A549 (cell line): ENCODE measurements at regions not wholly inside any gene's neighbourhood (a gene's known extent, or its start where the extent isn't known, plus 50 kb on each side); places are given as distances from the start of the nearest gene placed in this dataset.
A peak's percentile ranks its signal among the peaks of the same experiment; 100 is the strongest.

Experiments
- ATAC-seq, 2 experiments: fragments of 200-7000 bp in 1 of 2; fragments of >200 bp in 1 of 2; cut with Nextera tagmentation in 1 of 2; cut with Tn5 transposase in 1 of 2; 3 replicates each; pipeline versions ENCODE4 v1.8.0 to v1.9.1; 2018 to 2020; ENCODE audit warnings: mild to moderate bottlenecking in 1 of 2, moderate library complexity in 1 of 2
- CTCF ChIA-PET: fragments of 300-600 bp; sonication (Branson Sonifier 250); formaldehyde crosslinking; extraction: SDS; loops from one replicate; lab custom pipeline; 2021; ENCODE audit warnings: antibody characterized with exemption, inconsistent platforms; lab: Yijun Ruan, JAX
- POLR2A ChIA-PET: fragments of 350-600 bp; formaldehyde crosslinking; extraction: SDS; loops from one replicate; lab custom pipeline; 2021; ENCODE audit warnings: antibody characterized with exemption, inconsistent platforms; lab: Yijun Ruan, JAX
- DNase-seq, 2 experiments: peaks; one replicate each; pipeline versions ENCODE4 v3.0.0 to v3.0.0-alpha.2; 2011 to 2016; ENCODE audit warnings: low read depth in 1 of 2, low spot score in 1 of 2
- FAIRE-seq: peaks from 2 replicates; lab custom pipeline; 2011; peaks lifted over from hg19 to GRCh38; lab: Jason Lieb, UNC
- H3K27ac ChIP-seq, 2 experiments: fragments of >200 bp; sonication (Bioruptor Twin); formaldehyde crosslinking; 3 replicates each; pipeline ENCODE4 v1.5.1; 2016 to 2017
- H3K4me1 ChIP-seq: fragments of >200 bp; sonication (Bioruptor Twin); formaldehyde crosslinking; 3 replicates; pipeline ENCODE4 v1.6.1; 2016
- H3K4me2 ChIP-seq: fragments of >200 bp; sonication (Bioruptor Twin); formaldehyde crosslinking; 3 replicates; pipeline ENCODE4 v1.6.1; 2016
- H3K4me3 ChIP-seq: fragments of >200 bp; sonication (Bioruptor Twin); formaldehyde crosslinking; 3 replicates; pipeline ENCODE4 v1.5.1; 2016
- H3K9me3 ChIP-seq: fragments of >200 bp; sonication (Bioruptor Twin); formaldehyde crosslinking; 3 replicates; pipeline ENCODE4 v1.6.1; 2016
- BHLHE40 ChIP-seq: IDR thresholded peaks from 2 replicates; pipeline ENCODE4 v1.6.1; 2012; ENCODE audit warnings: low read depth, low read length, inconsistent platforms
- CBX8 ChIP-seq: fragments of 200-600 bp; sonication (generic); IDR thresholded peaks from 2 replicates; pipeline ENCODE4 v1.6.1; 2016
- EHMT2 ChIP-seq: fragments of 200-600 bp; sonication (generic); IDR thresholded peaks from 2 replicates; pipeline ENCODE4 v1.6.1; 2016; ENCODE audit warnings: antibody characterized with exemption, low read depth, mild to moderate bottlenecking, moderate library complexity
- FOSB ChIP-seq: fragments of 250-450 bp; sonication (Bioruptor Pico); IDR thresholded peaks from 2 replicates; pipeline ENCODE4 v1.5.0; 2020; ENCODE audit warnings: mild to moderate bottlenecking, moderate library complexity
- FOXS1 ChIP-seq: fragments of 250-450 bp; sonication (Bioruptor Pico); IDR thresholded peaks from 2 replicates; pipeline ENCODE4 v1.5.0; 2020; ENCODE audit warnings: mild to moderate bottlenecking, moderate library complexity
- GATA3 ChIP-seq: IDR thresholded peaks from 2 replicates; pipeline ENCODE4 v1.6.1; 2012; ENCODE audit warnings: borderline replicate concordance
- HDAC2 ChIP-seq: fragments of 200-600 bp; sonication (generic); IDR thresholded peaks from 2 replicates; pipeline ENCODE4 v1.6.1; 2016
- HOXB5 ChIP-seq: fragments of 250-450 bp; sonication (Bioruptor Pico); IDR thresholded peaks from 2 replicates; pipeline ENCODE4 v1.5.0; 2020; ENCODE audit warnings: mild to moderate bottlenecking, moderate library complexity
- JUNB ChIP-seq: fragments of >200 bp; sonication (Bioruptor Twin); formaldehyde crosslinking; IDR thresholded peaks from 2 replicates; pipeline ENCODE4 v1.6.1; 2016
- KDM1A ChIP-seq: fragments of 200-600 bp; sonication (generic); IDR thresholded peaks from 2 replicates; pipeline ENCODE4 v1.6.1; 2016; ENCODE audit warnings: low read depth, mild to moderate bottlenecking
- MAX ChIP-seq: IDR thresholded peaks from 2 replicates; pipeline ENCODE4 v1.6.1; 2012
- MAZ ChIP-seq: fragments of 150-350 bp; IDR thresholded peaks from 2 replicates; pipeline ENCODE4 v1.6.1; 2014; ENCODE audit warnings: antibody characterized with exemption, low read depth, low read length, borderline replicate concordance
- NFE2L2 ChIP-seq: fragments of 150-350 bp; conservative IDR thresholded peaks from 2 replicates; pipeline ENCODE4 v1.6.1; 2014; ENCODE audit warnings: low read length
- NPAS2 ChIP-seq: fragments of 250-450 bp; sonication (Bioruptor Pico); IDR thresholded peaks from 2 replicates; pipeline ENCODE4 v1.8.0; 2022; ENCODE audit warnings: mild to moderate bottlenecking, moderate library complexity, borderline replicate concordance
- NR3C1 ChIP-seq: fragments of >200 bp; sonication (Bioruptor Twin); formaldehyde crosslinking; IDR thresholded peaks from 3 replicates; pipeline ENCODE4 v1.6.1; 2017
- PHF8 ChIP-seq: fragments of 200-600 bp; sonication (generic); IDR thresholded peaks from 2 replicates; pipeline ENCODE4 v1.6.1; 2016; ENCODE audit warnings: low read depth, mild to moderate bottlenecking, antibody characterized with exemption, moderate library complexity, borderline replicate concordance
- POLR2A ChIP-seq: IDR thresholded peaks from 2 replicates; pipeline ENCODE4 v1.6.1; 2012; ENCODE audit warnings: mild to moderate bottlenecking, low read length
- POLR2AphosphoS2 ChIP-seq: conservative IDR thresholded peaks from 2 replicates; pipeline ENCODE4 v1.6.1; 2012; ENCODE audit warnings: low read length, improper control_type of control experiment, inconsistent platforms
- RFX5 ChIP-seq: fragments of 450-650 bp; IDR thresholded peaks from 2 replicates; pipeline ENCODE4 v1.7.1; 2014; ENCODE audit warnings: antibody characterized with exemption, mild to moderate bottlenecking, moderate library complexity
- TFCP2L1 ChIP-seq: fragments of 250-450 bp; sonication (Bioruptor Pico); IDR thresholded peaks from 2 replicates; pipeline ENCODE4 v1.5.0; 2021; ENCODE audit warnings: mild to moderate bottlenecking
- TP53 ChIP-seq: fragments of 250-450 bp; sonication (Bioruptor Pico); IDR thresholded peaks from 2 replicates; pipeline ENCODE4 v1.5.0; 2021; ENCODE audit warnings: mild to moderate bottlenecking, moderate library complexity
- ZSCAN20 ChIP-seq: fragments of 250-450 bp; sonication (Bioruptor Pico); IDR thresholded peaks from 2 replicates; pipeline ENCODE4 v1.8.0; 2022; ENCODE audit warnings: mild to moderate bottlenecking, moderate library complexity
- WGBS: methylation state at CpG from one replicate; pipeline ENCODE4 v1.1.6; 2017; ENCODE audit errors: missing lambda C conversion rate; 5-methylcytosine and 5-hydroxymethylcytosine counted together
- TF ChIP-seq, protein P1 (sequence below): fragments of 200-600 bp; sonication (generic); IDR thresholded peaks from 2 replicates; pipeline ENCODE4 v1.6.1; 2016; ENCODE audit warnings: antibody characterized with exemption, mild to moderate bottlenecking, moderate library complexity
- TF ChIP-seq, protein P2 (sequence below): fragments of 150-350 bp; IDR thresholded peaks from 2 replicates; pipeline ENCODE4 v1.6.1; 2014; ENCODE audit warnings: low read depth, mild to moderate bottlenecking, low read length
- TF ChIP-seq, protein P3 (sequence below): IDR thresholded peaks from 2 replicates; pipeline ENCODE4 v1.6.1; 2012; ENCODE audit warnings: low read depth, borderline replicate concordance
- TF ChIP-seq, protein P4 (sequence below): fragments of 250-450 bp; sonication (Bioruptor Pico); IDR thresholded peaks from 2 replicates; pipeline ENCODE4 v1.5.0; 2020; ENCODE audit warnings: low read depth, mild to moderate bottlenecking, moderate library complexity
- TF ChIP-seq, protein P5 (sequence below): fragments of >200 bp; sonication (Bioruptor Twin); formaldehyde crosslinking; IDR thresholded peaks from 3 replicates; pipeline ENCODE4 v1.5.1; 2016

DNA sequence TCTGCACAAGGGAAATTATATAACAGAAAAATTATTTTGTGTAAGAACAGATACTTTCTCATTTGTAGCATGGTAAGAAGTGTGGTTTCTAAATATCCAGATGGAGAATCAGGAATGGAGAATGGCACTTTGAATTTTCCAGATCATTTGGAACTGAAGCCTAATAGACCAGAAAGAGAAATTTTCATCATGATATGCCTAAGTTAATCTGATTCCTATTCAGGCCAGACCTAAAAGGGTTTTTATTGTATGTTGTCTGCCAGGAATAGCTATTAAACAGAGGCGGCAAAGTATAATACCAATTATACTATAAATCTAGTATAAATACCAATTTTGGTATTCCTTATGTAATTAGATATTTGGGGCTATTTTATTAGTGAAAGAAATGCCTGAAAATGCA, 382.7 kb upstream of the FAR2 start:
- TF ChIP-seq FOXS1: no peak
- no peak for TF ChIP-seq JUNB
- TF ChIP-seq, protein P1, sequence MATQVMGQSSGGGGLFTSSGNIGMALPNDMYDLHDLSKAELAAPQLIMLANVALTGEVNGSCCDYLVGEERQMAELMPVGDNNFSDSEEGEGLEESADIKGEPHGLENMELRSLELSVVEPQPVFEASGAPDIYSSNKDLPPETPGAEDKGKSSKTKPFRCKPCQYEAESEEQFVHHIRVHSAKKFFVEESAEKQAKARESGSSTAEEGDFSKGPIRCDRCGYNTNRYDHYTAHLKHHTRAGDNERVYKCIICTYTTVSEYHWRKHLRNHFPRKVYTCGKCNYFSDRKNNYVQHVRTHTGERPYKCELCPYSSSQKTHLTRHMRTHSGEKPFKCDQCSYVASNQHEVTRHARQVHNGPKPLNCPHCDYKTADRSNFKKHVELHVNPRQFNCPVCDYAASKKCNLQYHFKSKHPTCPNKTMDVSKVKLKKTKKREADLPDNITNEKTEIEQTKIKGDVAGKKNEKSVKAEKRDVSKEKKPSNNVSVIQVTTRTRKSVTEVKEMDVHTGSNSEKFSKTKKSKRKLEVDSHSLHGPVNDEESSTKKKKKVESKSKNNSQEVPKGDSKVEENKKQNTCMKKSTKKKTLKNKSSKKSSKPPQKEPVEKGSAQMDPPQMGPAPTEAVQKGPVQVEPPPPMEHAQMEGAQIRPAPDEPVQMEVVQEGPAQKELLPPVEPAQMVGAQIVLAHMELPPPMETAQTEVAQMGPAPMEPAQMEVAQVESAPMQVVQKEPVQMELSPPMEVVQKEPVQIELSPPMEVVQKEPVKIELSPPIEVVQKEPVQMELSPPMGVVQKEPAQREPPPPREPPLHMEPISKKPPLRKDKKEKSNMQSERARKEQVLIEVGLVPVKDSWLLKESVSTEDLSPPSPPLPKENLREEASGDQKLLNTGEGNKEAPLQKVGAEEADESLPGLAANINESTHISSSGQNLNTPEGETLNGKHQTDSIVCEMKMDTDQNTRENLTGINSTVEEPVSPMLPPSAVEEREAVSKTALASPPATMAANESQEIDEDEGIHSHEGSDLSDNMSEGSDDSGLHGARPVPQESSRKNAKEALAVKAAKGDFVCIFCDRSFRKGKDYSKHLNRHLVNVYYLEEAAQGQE: no peak
- TF ChIP-seq FOSB (CRISPR knock-in tag): no peak
- TF ChIP-seq, protein P2, sequence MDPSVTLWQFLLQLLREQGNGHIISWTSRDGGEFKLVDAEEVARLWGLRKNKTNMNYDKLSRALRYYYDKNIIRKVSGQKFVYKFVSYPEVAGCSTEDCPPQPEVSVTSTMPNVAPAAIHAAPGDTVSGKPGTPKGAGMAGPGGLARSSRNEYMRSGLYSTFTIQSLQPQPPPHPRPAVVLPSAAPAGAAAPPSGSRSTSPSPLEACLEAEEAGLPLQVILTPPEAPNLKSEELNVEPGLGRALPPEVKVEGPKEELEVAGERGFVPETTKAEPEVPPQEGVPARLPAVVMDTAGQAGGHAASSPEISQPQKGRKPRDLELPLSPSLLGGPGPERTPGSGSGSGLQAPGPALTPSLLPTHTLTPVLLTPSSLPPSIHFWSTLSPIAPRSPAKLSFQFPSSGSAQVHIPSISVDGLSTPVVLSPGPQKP: no peak
- whole genome bisulfite sequencing: 88% methylated on average over 1 of the region's 1 CpG
- FAIRE-seq (no peak), DNase-seq (no peak), ATAC-seq (no peak)
- Histone ChIP-seq H3K9me3 (no peaks in the 10 kb centered on the region), H3K4me3 (no peak overlapping the region), H3K4me2 (no peak overlapping the region), H3K27ac (no peak overlapping the region), H3K4me1 (no peaks in the 10 kb centered on the region)
- ChIA-PET POLR2A (no interaction called here), CTCF (interaction anchor here (0.6 kb wide), 1 partner anchor 39 kb away, joined by 3 read pairs; no protein-coding TSS in a partner anchor)

DNA sequence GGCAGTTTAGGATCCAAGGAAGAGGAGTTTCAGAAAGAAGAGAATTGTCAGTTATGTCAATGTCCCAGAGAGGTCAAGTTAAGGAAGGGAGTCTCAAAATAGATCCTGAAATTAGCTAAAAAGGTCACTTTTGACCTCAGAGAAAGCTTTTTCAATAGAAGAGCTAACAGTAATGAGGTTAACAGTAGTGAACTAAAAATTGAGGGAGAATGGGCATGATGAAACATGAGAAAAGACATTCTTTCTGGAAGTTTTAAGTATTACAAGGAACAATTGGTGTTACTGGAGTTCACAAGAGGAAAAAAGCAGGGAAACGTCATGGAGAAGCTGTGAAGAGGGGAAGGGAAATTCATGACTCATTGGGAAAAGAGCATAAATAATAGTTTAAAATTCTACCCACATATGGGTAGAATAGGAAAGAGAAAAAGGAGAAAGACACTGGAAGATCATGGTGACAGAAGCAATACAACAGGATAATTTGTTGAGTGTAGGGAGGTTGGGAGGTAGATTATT, 381.2 kb upstream of the FAR2 start:
- WGBS: 3% methylated on average over 1 of the region's 1 CpG
- Histone ChIP-seq H3K4me2 (no peak overlapping the region), H3K9me3 (no peaks in the 10 kb centered on the region), H3K27ac (no peak overlapping the region), H3K4me3 (no peak overlapping the region), H3K4me1 (no peaks in the 10 kb centered on the region)
- no peak for ATAC-seq
- no peak for FAIRE-seq
- ChIA-PET POLR2A (no interaction called here), CTCF (no interaction called here)
- no peak for DNase-seq
- TF ChIP-seq BHLHE40 (no peak), KDM1A (no peak), TFCP2L1 (CRISPR knock-in tag) (no peak), MAZ (no peak), EHMT2 (no peak)
- TF ChIP-seq, protein P3, sequence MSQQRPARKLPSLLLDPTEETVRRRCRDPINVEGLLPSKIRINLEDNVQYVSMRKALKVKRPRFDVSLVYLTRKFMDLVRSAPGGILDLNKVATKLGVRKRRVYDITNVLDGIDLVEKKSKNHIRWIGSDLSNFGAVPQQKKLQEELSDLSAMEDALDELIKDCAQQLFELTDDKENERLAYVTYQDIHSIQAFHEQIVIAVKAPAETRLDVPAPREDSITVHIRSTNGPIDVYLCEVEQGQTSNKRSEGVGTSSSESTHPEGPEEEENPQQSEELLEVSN: no peak

DNA sequence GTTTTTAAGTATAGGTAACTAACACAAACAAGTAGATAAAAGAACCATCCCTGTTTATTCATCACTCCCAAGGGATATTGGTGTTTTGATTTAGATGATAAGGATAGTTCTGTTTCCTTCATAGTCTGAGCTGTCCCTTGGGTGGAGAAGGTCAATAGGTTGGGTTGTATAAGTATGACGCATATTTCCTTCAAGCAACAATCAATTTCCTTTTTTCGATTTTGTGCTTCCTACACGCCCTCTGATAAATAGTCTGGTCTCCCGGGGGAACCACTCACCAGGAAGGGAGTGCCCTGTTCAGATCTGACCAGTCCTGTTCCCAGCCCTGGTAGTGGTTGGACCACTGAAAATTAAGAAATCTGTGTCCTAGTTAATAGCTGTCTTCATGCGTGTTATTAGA, 378.8 kb upstream of the FAR2 start:
- POLR2A ChIA-PET: no interaction called here
- FAIRE-seq (no peak), DNase-seq (peak in 1 of 2 experiments; percentile 7), ATAC-seq (no peak)
- Histone ChIP-seq H3K9me3 (no peaks in the 10 kb centered on the region), H3K4me1 (no peaks in the 10 kb centered on the region), H3K4me3 (no peak overlapping the region), H3K4me2 (no peak overlapping the region), H3K27ac (no peak overlapping the region)
- 47% methylated on average over 5 of the region's 5 CpGs for WGBS
- TF ChIP-seq, protein P4, sequence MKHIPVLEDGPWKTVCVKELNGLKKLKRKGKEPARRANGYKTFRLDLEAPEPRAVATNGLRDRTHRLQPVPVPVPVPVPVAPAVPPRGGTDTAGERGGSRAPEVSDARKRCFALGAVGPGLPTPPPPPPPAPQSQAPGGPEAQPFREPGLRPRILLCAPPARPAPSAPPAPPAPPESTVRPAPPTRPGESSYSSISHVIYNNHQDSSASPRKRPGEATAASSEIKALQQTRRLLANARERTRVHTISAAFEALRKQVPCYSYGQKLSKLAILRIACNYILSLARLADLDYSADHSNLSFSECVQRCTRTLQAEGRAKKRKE: no peak
- TF ChIP-seq POLR2A (no peak), NPAS2 (no peak), TP53 (no peak), GATA3 (no peak), HOXB5 (no peak), NR3C1 (no peak), POLR2AphosphoS2 (no peak), HDAC2 (no peak), TFCP2L1 (CRISPR knock-in tag) (no peak), FOXS1 (no peak), ZSCAN20 (no peak), RFX5 (no peak), CBX8 (no peak), NFE2L2 (no peak), PHF8 (no peak), MAX (no peak)
- TF ChIP-seq, protein P5, sequence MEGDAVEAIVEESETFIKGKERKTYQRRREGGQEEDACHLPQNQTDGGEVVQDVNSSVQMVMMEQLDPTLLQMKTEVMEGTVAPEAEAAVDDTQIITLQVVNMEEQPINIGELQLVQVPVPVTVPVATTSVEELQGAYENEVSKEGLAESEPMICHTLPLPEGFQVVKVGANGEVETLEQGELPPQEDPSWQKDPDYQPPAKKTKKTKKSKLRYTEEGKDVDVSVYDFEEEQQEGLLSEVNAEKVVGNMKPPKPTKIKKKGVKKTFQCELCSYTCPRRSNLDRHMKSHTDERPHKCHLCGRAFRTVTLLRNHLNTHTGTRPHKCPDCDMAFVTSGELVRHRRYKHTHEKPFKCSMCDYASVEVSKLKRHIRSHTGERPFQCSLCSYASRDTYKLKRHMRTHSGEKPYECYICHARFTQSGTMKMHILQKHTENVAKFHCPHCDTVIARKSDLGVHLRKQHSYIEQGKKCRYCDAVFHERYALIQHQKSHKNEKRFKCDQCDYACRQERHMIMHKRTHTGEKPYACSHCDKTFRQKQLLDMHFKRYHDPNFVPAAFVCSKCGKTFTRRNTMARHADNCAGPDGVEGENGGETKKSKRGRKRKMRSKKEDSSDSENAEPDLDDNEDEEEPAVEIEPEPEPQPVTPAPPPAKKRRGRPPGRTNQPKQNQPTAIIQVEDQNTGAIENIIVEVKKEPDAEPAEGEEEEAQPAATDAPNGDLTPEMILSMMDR: no peak
- CTCF ChIA-PET: interaction anchor here (1.3 kb wide), 1 partner anchor 102 kb away, joined by 3 read pairs; no protein-coding TSS in a partner anchor
